ENCODE measurements at regions not wholly inside any gene's neighbourhood (a gene's known extent, or its start where the extent isn't known, plus 50 kb on each side); places are given as distances from the start of the nearest gene placed in this dataset.
"Not testable (repeated sequence)": the region's sequence is repeated elsewhere in the genome, so short reads cannot be mapped to it uniquely, and the experiment has no call there.

DNA sequence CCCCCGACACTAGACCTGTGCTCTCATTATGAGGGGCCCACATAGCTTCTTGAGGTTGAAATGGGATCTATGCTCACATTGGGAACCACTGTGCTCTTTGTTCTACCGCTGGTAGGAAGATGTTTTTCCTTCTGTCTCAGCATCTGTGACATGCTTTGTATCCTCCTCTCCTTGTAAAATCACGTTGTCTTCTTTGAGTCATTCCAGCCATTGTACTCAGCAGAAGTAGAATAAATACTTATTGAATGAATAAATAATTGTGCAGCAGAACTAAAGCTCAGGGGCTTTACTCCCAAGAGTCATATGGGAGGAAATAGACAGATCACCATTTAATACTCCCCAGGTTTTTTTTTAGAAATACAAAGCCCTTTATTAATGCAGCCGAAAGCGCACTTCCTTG is 66.3 kb upstream of the EDEM3 start:
- Mint-ChIP-seq H3K9me3 (peaks cover 0 to 3% of the 10 kb centered on the region in 2 donors), H3K4me1 (ENCODE audit: low read depth) (peaks cover 16% of the 10 kb centered on the region), H3K36me3 (ENCODE audit: insufficient read depth in 2 of 2) (peaks cover 14 to 25% of the 10 kb centered on the region in 2 donors), H3K27me3 (ENCODE audit: low read depth) (no peaks in the 10 kb centered on the region), H3K27ac (peak overlapping the region; percentile 48), H3K4me3 (no peak overlapping the region)
- no peak for ATAC-seq (replicated peaks in 1 of 2)
- DNase-seq = no peak

DNA sequence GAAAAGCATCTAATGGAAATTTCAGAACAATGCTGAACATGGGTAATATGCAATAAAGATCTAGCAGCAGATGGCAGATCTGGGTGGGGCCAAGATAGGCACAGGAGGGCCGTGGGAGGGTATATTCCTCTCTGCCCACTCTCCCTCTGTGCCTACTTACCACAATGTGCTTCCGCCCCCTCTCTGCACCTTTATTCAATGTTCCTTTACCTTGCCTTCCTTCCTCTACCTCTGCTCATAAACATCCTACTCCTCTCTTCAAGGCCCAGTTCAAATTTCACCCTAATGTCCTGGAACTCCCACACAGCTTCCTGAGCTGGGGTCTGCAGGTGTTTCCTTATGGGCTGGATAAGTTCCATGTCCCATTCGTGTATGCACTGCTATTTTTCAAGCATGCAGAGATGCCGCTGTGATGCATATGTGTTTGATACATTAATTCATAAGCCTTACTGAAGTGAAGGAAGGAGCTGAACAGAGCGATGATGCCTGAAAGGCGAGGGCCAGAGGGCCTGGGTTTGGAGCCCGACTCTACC is 65.6 kb upstream of the EDEM3 start:
- DNase-seq = no peak
- no peak for ATAC-seq (replicated peaks in 1 of 2)
- Mint-ChIP-seq H3K4me3 (no peak overlapping the region), H3K27ac (no peak overlapping the region), H3K9me3 (peaks cover 0 to 3% of the 10 kb centered on the region in 2 donors), H3K36me3 (ENCODE audit: insufficient read depth in 2 of 2) (peaks cover 14 to 25% of the 10 kb centered on the region in 2 donors), H3K4me1 (ENCODE audit: low read depth) (peaks cover 9% of the 10 kb centered on the region), H3K27me3 (ENCODE audit: low read depth) (no peaks in the 10 kb centered on the region)

DNA sequence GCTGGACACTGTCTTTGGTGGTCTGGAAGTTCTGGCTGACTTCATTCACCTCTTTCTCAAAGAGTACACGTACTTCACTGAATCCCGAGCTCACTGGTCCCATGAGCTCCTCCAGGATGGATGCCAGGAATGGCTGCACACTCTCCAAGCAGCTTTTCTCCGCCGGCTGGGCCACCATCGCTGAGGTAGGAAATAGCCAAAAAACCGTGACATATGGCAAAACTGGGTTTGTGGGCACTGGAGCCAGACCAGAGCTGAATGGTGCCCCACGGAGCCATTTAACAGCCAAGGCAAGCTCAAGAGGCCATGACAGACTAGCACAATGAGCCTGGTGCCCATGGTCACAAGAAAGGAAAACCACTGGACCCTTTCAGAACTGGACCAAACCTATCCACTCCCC is 64.0 kb upstream of the EDEM3 start:
- Mint-ChIP-seq H3K36me3 (ENCODE audit: insufficient read depth in 2 of 2) (peaks cover 14 to 25% of the 10 kb centered on the region in 2 donors), H3K27ac (no peak overlapping the region), H3K27me3 (ENCODE audit: low read depth) (no peaks in the 10 kb centered on the region), H3K4me3 (no peak overlapping the region), H3K4me1 (ENCODE audit: low read depth) (peaks cover 5% of the 10 kb centered on the region), H3K9me3 (peaks cover 0 to 3% of the 10 kb centered on the region in 2 donors)
- ATAC-seq (replicated peaks in 1 of 2) (no peak), DNase-seq (no peak)

DNA sequence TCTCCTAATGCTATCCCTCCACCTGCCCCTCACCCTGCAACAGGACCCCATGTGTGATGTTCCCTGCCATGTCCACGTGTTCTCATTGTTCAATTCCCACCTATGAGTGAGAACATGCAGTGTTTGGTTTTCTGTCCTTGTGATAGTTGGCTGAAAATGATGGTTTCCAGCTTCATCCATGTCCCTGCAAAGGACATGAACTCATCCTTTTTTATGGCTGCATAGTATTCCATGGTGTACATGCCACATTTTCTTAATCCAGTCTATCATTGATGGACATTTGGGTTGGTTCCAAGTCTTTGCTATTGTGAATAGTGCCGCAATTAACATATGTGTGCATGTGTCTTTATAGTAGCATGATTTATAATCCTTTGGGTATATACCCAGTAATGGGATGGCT is 62.3 kb upstream of the EDEM3 start:
- not testable (repeated sequence) for H3K4me3 Mint-ChIP-seq; H3K27ac Mint-ChIP-seq; DNase-seq; H3K9me3 Mint-ChIP-seq; ATAC-seq (replicated peaks in 1 of 2); H3K27me3 Mint-ChIP-seq (ENCODE audit: low read depth); H3K4me1 Mint-ChIP-seq (ENCODE audit: low read depth)
- H3K36me3 Mint-ChIP-seq (ENCODE audit: insufficient read depth in 2 of 2) = peaks cover 12 to 22% of the 10 kb centered on the region in 2 donors

DNA sequence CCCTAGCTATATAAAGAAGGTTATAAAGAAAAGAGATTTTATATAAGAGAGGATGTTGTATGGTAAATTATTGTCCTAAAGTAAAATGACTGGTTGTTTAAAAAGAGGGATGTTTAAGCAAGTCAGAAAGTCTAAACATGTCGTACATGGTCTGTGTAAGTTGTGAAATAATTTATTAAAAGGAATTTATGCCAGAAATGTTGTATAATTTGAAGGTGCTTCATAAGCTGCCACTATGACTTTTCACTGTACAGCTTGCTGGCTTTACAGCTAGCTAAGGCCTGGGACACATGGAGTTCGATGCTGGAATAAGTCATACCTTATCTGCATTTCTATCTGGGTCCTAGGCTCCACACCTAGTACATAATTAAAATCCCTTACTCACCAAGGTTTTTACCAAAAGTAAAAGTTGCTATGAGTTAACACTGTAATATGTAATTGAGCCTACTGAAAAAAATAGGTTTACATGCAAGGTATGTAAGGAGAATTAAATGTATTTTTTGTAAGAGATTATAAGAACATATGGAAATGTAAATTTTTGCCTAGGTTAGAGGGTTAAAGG is 59.0 kb upstream of the EDEM3 start:
- H3K36me3 Mint-ChIP-seq (ENCODE audit: insufficient read depth in 2 of 2) = peaks cover 5 to 19% of the 10 kb centered on the region in 2 donors
- no peaks in the 10 kb centered on the region for H3K27me3 Mint-ChIP-seq (ENCODE audit: low read depth)
- ATAC-seq (replicated peaks in 1 of 2) = no peak
- H3K4me1 Mint-ChIP-seq (ENCODE audit: low read depth) = no peaks in the 10 kb centered on the region
- H3K4me3 Mint-ChIP-seq = no peak overlapping the region
- H3K27ac Mint-ChIP-seq = no peak overlapping the region
- peaks cover 0 to 3% of the 10 kb centered on the region in 2 donors for H3K9me3 Mint-ChIP-seq
- DNase-seq = no peak

DNA sequence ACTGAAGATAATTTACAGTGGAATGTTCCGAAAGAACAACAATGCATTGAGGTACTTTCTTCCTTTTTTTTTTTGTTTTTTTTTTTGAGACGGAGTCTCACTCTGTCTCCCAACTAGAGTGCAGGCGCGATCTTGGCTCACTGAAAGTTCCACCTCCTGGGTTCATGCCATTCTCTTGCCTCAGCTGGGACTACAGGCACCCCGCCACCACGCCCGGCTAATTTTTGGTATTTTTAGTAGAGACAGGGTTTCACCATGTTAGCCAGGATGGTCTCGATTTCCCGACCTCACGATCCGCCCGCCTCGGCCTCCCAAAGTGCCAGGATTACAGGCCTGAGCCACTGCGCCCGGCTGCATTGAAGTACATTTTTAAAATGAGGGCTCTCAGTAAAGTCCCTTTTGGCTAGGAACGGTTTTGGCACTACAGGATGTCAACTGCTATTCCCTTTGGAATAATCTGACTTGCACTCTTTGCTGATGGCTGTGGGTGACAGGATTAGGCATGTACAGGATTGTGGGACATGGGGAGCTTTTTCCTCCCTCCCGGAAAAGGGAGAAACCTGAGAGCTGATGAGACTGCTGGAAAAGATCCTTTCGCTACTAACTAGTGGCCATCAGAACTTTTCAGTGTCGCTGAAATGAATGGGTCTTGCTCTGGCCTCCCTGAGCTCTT is 56.9 kb upstream of the EDEM3 start:
- Mint-ChIP-seq H3K9me3 (no peaks in the 10 kb centered on the region), H3K27ac (no peak overlapping the region), H3K4me3 (no peak overlapping the region), H3K36me3 (ENCODE audit: insufficient read depth in 2 of 2) (peaks cover 0 to 10% of the 10 kb centered on the region in 2 donors), H3K27me3 (ENCODE audit: low read depth) (no peaks in the 10 kb centered on the region), H3K4me1 (ENCODE audit: low read depth) (no peaks in the 10 kb centered on the region)
- ATAC-seq (replicated peaks in 1 of 2) = no peak
- DNase-seq = no peak

DNA sequence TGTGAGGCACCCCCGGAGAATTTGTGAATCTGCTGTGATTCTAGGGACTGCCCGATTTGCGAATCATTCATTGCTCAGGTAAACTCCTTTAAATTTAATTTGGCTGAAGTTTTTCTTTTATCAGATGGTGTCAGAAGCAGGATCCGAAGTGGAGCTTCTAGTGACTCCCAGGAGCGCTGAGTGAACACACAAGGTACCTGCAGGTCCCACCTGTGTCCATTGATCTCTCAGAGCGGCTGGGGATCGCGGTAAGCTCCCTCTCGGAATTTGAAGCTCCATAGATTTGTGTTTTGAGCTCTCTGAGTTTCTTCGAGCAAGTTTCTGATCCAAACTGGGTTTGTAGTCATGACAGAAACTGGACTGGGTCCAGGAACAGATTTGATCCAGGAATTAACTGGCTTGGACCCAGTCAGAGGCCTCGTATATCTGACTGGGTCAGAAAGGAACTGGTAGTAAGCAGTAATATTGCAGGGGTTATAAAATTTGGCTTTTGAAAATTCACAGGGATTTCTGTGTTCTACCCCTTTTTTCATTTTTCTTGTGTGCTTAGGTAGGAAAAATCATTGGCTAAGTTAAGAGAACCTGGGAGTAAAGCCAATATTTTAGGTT is 56.2 kb upstream of the EDEM3 start:
- Mint-ChIP-seq H3K27ac (no peak overlapping the region), H3K9me3 (no peaks in the 10 kb centered on the region), H3K4me3 (no peak overlapping the region), H3K27me3 (ENCODE audit: low read depth) (no peaks in the 10 kb centered on the region), H3K4me1 (ENCODE audit: low read depth) (peaks cover 2% of the 10 kb centered on the region), H3K36me3 (ENCODE audit: insufficient read depth in 2 of 2) (peaks cover 0 to 10% of the 10 kb centered on the region in 2 donors)
- DNase-seq (no peak), ATAC-seq (replicated peaks in 1 of 2) (no peak)

DNA sequence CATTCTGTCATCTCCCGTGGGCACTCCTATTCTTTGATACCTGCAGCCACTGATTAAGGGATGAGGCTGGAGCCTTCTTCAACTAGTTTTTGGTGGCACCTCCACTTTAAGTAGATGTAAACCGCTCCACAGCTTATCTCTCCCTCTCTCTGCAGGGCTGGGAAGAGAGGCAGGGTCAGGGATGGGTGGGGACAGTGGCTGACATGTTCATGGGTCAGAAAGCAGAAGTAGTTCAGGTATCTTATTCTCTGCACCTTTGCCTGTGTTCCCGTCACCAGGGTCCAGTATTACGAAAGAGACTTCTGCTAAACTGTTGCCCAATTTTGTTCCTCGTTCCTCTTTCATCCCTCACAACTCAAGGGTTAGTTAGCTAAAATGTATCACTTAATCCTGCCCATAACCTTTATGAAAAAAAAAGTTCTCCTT is 51.7 kb upstream of the EDEM3 start:
- ATAC-seq (replicated peaks in 1 of 2) (no peak), DNase-seq (no peak)
- Mint-ChIP-seq H3K4me3 (no peak overlapping the region), H3K36me3 (ENCODE audit: insufficient read depth in 2 of 2) (peaks cover 2 to 4% of the 10 kb centered on the region in 2 donors), H3K27ac (no peak overlapping the region), H3K9me3 (no peaks in the 10 kb centered on the region), H3K27me3 (ENCODE audit: low read depth) (no peaks in the 10 kb centered on the region), H3K4me1 (ENCODE audit: low read depth) (peaks cover 9% of the 10 kb centered on the region)

DNA sequence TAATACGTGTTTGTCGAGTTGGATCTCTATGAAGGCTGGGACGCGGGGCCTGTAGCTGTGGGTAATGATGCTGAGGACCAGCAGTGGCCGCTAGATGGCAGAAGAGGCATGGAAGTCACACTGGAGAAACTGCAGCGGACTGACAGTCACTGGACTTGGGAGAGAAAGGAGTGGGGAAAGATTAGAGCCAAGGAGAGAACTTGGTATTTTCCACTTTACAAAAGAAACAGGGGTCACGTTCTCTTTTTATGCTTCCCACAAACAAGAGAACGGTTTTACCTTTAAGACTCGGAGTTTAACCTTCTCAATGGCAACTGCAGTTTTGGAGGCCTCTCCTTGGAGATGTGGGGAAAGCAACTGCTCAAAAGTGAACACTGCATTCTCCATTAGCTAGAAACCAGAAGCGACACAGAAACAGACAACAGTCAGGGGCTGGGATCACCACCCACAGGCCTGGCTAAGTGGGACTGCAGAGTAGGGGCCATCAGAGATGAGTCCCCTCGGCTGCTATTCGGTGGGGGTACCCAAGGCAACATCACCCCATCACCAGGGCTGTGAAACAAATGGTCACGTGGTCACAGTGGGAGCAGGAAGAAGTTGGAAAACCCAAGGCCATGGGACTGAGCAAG is 51.1 kb upstream of the EDEM3 start:
- no peak overlapping the region for H3K27ac Mint-ChIP-seq
- H3K4me1 Mint-ChIP-seq (ENCODE audit: low read depth) = peaks cover 9% of the 10 kb centered on the region
- ATAC-seq (replicated peaks in 1 of 2) (peak; percentile 96 to 97), DNase-seq (peak; percentile 81 to 85)
- H3K4me3 Mint-ChIP-seq = no peak overlapping the region
- no peaks in the 10 kb centered on the region for H3K27me3 Mint-ChIP-seq (ENCODE audit: low read depth)
- peaks cover 2 to 4% of the 10 kb centered on the region in 2 donors for H3K36me3 Mint-ChIP-seq (ENCODE audit: insufficient read depth in 2 of 2)
- no peaks in the 10 kb centered on the region for H3K9me3 Mint-ChIP-seq

Data from activated T-cell treated with anti-CD3 and anti-CD28 coated beads, Interleukin-2, amount 50 U/mL, for 72 hours (primary cell).